Hematopoietic multipotent progenitor cell (in vitro differentiated cells): ENCODE measurements at regions not wholly inside any gene's neighbourhood (a gene's known extent, or its start where the extent isn't known, plus 50 kb on each side); places are given as distances from the start of the nearest gene placed in this dataset.
"Not testable (repeated sequence)": the region's sequence is repeated elsewhere in the genome, so short reads cannot be mapped to it uniquely, and the experiment has no call there.

Experiments
- DNase-seq, 3 donors: peaks; one replicate each; pipeline ENCODE4 v3.0.0-alpha.2; 2011 to 2015; ENCODE audit warnings: low read depth in 2 of 3, low spot score in 2 of 3

GRCh38 chr3:153783741-153784480, 337.3 kb upstream of the ARHGEF26 start:
- DNase-seq, result no peak

- no peak for DNase-seq
Observed at GRCh38 chr3:153785901-153786300, 335.3 kb upstream of the ARHGEF26 start.

- DNase-seq, result no peak
Observed at GRCh38 chr3:153789380-153789779, 331.8 kb upstream of the ARHGEF26 start.

- DNase-seq, result not testable (repeated sequence)
Observed at GRCh38 chr3:153797056-153797455, 324.1 kb upstream of the ARHGEF26 start.

- no peak for DNase-seq
Observed at GRCh38 chr3:153809097-153809496, 312.1 kb upstream of the ARHGEF26 start.

GRCh38 chr3:153818338-153818737, 302.9 kb upstream of the ARHGEF26 start:
- no peak for DNase-seq

- peak in 1 of 3 donors; percentile 12 for DNase-seq
Observed at GRCh38 chr3:153820035-153820434, 301.2 kb upstream of the ARHGEF26 start.

GRCh38 chr3:153828346-153828745, 292.8 kb upstream of the ARHGEF26 start:
- DNase-seq, result not testable (repeated sequence)

GRCh38 chr3:153829606-153830170, 291.5 kb upstream of the ARHGEF26 start:
- no peak for DNase-seq

GRCh38 chr3:153830552-153830951, 290.6 kb upstream of the ARHGEF26 start:
- DNase-seq, result no peak

GRCh38 chr3:153835540-153835939, 285.6 kb upstream of the ARHGEF26 start:
- no peak for DNase-seq

GRCh38 chr3:153840487-153840886, 280.7 kb upstream of the ARHGEF26 start:
- DNase-seq, result no peak

GRCh38 chr3:153843994-153844393, 277.2 kb upstream of the ARHGEF26 start:
- DNase-seq, result no peak

GRCh38 chr3:153845311-153845710, 275.9 kb upstream of the ARHGEF26 start:
- DNase-seq, result no peak

- DNase-seq, result no peak
Observed at GRCh38 chr3:153848702-153849101, 272.5 kb upstream of the ARHGEF26 start.

- DNase-seq, result no peak
Observed at GRCh38 chr3:153852355-153852754, 268.8 kb upstream of the ARHGEF26 start.

- no peak for DNase-seq
Observed at GRCh38 chr3:153853163-153853562, 268.0 kb upstream of the ARHGEF26 start.

- DNase-seq, result no peak
Observed at GRCh38 chr3:153855772-153856171, 265.4 kb upstream of the ARHGEF26 start.

- DNase-seq, result no peak
Observed at GRCh38 chr3:153856932-153857331, 264.3 kb upstream of the ARHGEF26 start.

- no peak for DNase-seq
Observed at GRCh38 chr3:153864793-153865192, 256.4 kb upstream of the ARHGEF26 start.

- no peak for DNase-seq
Observed at GRCh38 chr3:153866901-153867300, 254.3 kb upstream of the ARHGEF26 start.

GRCh38 chr3:153874348-153874747, 246.8 kb upstream of the ARHGEF26 start:
- not testable (repeated sequence) for DNase-seq
